ENCODE measurements at regions not wholly inside any gene's neighbourhood (a gene's known extent, or its start where the extent isn't known, plus 50 kb on each side); places are given as distances from the start of the nearest gene placed in this dataset.

DNA sequence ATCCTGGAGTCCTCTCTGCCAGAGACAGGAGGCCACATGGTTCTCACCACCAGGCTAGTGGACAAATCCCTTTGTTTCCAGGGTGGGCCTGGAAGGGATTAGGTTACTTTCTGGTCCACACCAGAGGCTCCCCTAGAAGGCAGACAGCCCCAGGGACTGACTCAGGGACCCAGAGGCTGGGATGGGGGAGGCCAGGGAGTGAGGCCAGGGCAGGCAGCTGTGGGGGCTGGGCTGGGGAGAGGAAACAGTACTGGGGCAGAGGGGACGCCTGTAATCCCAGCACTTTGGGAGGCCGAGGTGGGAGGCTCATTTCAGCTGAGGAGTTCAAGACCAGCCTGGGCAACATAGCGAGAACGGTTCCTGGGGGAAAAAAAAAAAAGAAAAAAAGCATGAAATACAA lies 64.7 kb downstream of the TNFAIP2 start:
- no peak for TF ChIP-seq CEBPB (IDR thresholded peaks at IDR 0.05; ENCODE audit: low read depth, low read length)
- TF ChIP-seq, protein P1, sequence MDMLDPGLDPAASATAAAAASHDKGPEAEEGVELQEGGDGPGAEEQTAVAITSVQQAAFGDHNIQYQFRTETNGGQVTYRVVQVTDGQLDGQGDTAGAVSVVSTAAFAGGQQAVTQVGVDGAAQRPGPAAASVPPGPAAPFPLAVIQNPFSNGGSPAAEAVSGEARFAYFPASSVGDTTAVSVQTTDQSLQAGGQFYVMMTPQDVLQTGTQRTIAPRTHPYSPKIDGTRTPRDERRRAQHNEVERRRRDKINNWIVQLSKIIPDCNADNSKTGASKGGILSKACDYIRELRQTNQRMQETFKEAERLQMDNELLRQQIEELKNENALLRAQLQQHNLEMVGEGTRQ (IDR thresholded peaks at IDR 0.05; ENCODE audit: low read depth, low read length): no peak
- no peak for TF ChIP-seq RCOR1 (IDR thresholded peaks at IDR 0.05; ENCODE audit: insufficient replicate concordance, low read length)
- no peak for TF ChIP-seq CTCF (conservative IDR thresholded peaks at IDR 0.05; ENCODE audit: low read depth, low read length)
- TF ChIP-seq RAD21 (IDR thresholded peaks at IDR 0.05; ENCODE audit: low read length): no peak
- no peak for TF ChIP-seq CHD1 (IDR thresholded peaks at IDR 0.05; ENCODE audit: low read depth, low read length)
- no peak for TF ChIP-seq MAFK (IDR thresholded peaks at IDR 0.05; ENCODE audit: low read depth, low read length)
- TF ChIP-seq FOS (IDR thresholded peaks at IDR 0.05; ENCODE audit: low read depth, low read length): no peak
- no peak for TF ChIP-seq MAZ (IDR thresholded peaks at IDR 0.05; ENCODE audit: borderline replicate concordance, low read depth, low read length)
- TF ChIP-seq SMC3 (IDR thresholded peaks at IDR 0.05; ENCODE audit: low read depth, low read length): no peak
- intact Hi-C loops (cut with micrococcal nuclease): loop anchor here (5.0 to 10.0 kb wide), 3 partner anchors 46 to 113 kb away; no protein-coding TSS in a partner anchor
- Histone ChIP-seq H4K8ac (ENCODE audit: low read depth in 2 of 2, low read length in 2 of 2) (no peak overlapping the region), H3K27me3 (ENCODE audit: control insufficient read depth, insufficient read depth, low read length) (peaks cover 62% of the 10 kb centered on the region), H3K4ac (ENCODE audit: low read depth, low read length) (no peak overlapping the region), H3K56ac (ENCODE audit: extremely low read depth, insufficient read depth, low read length) (no peak overlapping the region), H4K5ac (ENCODE audit: low read depth, low read length) (no peak overlapping the region), H3K36me3 (ENCODE audit: control insufficient read depth, insufficient read depth, low read length) (no peaks in the 10 kb centered on the region), H3K9me1 (ENCODE audit: insufficient read depth, low read length) (no peaks in the 10 kb centered on the region), H3K23ac (ENCODE audit: low read depth, low read length) (no peak overlapping the region), H2BK20ac (ENCODE audit: low read depth, low read length) (no peak overlapping the region), H2BK120ac (ENCODE audit: low read depth, low read length) (no peak overlapping the region), H3K4me1 (ENCODE audit: control insufficient read depth, insufficient read depth, low read length) (no peaks in the 10 kb centered on the region), H3K4me3 (ENCODE audit: insufficient read depth, low read depth, low read length) (no peak overlapping the region), H2BK15ac (ENCODE audit: low read depth, low read length) (no peak overlapping the region), H3K9me3 (ENCODE audit: control insufficient read depth, insufficient read depth, low read length) (no peaks in the 10 kb centered on the region), H2AFZ (replicated peaks; ENCODE audit: low read length, poor library complexity) (no peak overlapping the region), H2AK9ac (replicated peaks; ENCODE audit: low read depth, low read length, poor library complexity) (no peak overlapping the region), H3K9ac (ENCODE audit: low read depth, low read length) (no peak overlapping the region), H3K14ac (replicated peaks; ENCODE audit: low read depth, low read length) (no peak overlapping the region), H3K4me2 (ENCODE audit: low read depth, low read length) (no peak overlapping the region), H2AK5ac (ENCODE audit: low read depth, low read length) (no peak overlapping the region), H4K91ac (ENCODE audit: insufficient read depth, low read depth, low read length) (no peak overlapping the region), H2BK5ac (ENCODE audit: low read depth, low read length, poor library complexity, severe bottlenecking) (no peak overlapping the region), H3K79me1 (ENCODE audit: low read depth in 1 of 2, low read length in 2 of 2) (no peaks in the 10 kb centered on the region), H3K27ac (ENCODE audit: insufficient read depth, low read length) (no peak overlapping the region), H3K18ac (ENCODE audit: low read depth, low read length) (no peak overlapping the region), H4K20me1 (ENCODE audit: insufficient read depth, low read length) (no peaks in the 10 kb centered on the region)
- in situ Hi-C loops (cut with MboI; ENCODE audit: low sequenced_read_pairs): loop anchor here (5.0 kb wide), 1 partner anchor 104 kb away; no protein-coding TSS in a partner anchor
- dilution Hi-C loops (cut with HindIII; ENCODE audit: low sequenced_read_pairs, unreplicated experiment): no loop called here
- WGBS, 2 experiments (ENCODE audit: extremely low coverage in 2 of 2, insufficient read length in 1 of 2): no CpG with 5 or more reads among the region's 4 CpGs
- no TSS peak for BruUV-seq (replicated peaks)
- CTCF ChIA-PET: interaction anchor here (0.6 to 2.3 kb wide), 2 partner anchors 83 to 743 kb away, joined by 4 to 21 read pairs; no protein-coding TSS in a partner anchor
- DNase-seq: no peak
- ATAC-seq (ENCODE audit: low read depth): no peak
- POLR2A ChIA-PET (ENCODE audit: unreplicated experiment): no interaction called here
